Adrenal gland (tissue), 5 donors: ENCODE measurements at regions not wholly inside any gene's neighbourhood (a gene's known extent, or its start where the extent isn't known, plus 50 kb on each side); places are given as distances from the start of the nearest gene placed in this dataset.

Experiments used
- POLR2A ChIP-seq, 2 donors: fragments of 450-650 bp; IDR thresholded peaks; one replicate each; pipeline ENCODE4 v1.6.1; 2017; ENCODE audit warnings: antibody characterized with exemption in 2 of 2, mild to moderate bottlenecking in 2 of 2, moderate library complexity in 1 of 2
- TF ChIP-seq, protein P1 (sequence below), 6 experiments: fragments of 450-650 bp in 4 of 6; fragments of 200-600 bp in 2 of 6; sonication (generic) in 1 of 6; IDR thresholded peaks; 1 replicate in 5 of 6; 2 replicates in 1 of 6; pipeline versions ENCODE4 v1.5.1 to v1.8.0; 2016 to 2021; ENCODE audit warnings: antibody characterized with exemption in 6 of 6, mild to moderate bottlenecking in 2 of 6, moderate library complexity in 1 of 6
- donor health status: DM: no; HTN: no; CAD: no.

- TF ChIP-seq, protein P1, sequence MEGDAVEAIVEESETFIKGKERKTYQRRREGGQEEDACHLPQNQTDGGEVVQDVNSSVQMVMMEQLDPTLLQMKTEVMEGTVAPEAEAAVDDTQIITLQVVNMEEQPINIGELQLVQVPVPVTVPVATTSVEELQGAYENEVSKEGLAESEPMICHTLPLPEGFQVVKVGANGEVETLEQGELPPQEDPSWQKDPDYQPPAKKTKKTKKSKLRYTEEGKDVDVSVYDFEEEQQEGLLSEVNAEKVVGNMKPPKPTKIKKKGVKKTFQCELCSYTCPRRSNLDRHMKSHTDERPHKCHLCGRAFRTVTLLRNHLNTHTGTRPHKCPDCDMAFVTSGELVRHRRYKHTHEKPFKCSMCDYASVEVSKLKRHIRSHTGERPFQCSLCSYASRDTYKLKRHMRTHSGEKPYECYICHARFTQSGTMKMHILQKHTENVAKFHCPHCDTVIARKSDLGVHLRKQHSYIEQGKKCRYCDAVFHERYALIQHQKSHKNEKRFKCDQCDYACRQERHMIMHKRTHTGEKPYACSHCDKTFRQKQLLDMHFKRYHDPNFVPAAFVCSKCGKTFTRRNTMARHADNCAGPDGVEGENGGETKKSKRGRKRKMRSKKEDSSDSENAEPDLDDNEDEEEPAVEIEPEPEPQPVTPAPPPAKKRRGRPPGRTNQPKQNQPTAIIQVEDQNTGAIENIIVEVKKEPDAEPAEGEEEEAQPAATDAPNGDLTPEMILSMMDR (IDR thresholded peaks at IDR 0.05): no peak
- TF ChIP-seq POLR2A (IDR thresholded peaks at IDR 0.05): no peak
Observed at GRCh38 chr10:57898231-57898630, 369.5 kb downstream of the IPMK start.
